MM.1S (cell line): ENCODE measurements at regions not wholly inside any gene's neighbourhood (a gene's known extent, or its start where the extent isn't known, plus 50 kb on each side); places are given as distances from the start of the nearest gene placed in this dataset.

Experiments used
- EZH2 ChIP-seq: fragments of 300-600 bp; sonication (generic); optimal IDR thresholded peaks from 2 replicates; pipeline ENCODE3; 2017; ENCODE audit warnings: low read depth, mild to moderate bottlenecking, antibody characterized with exemption, low read length, mixed read lengths
- EZH2phosphoT487 ChIP-seq: fragments of 300-600 bp; sonication (generic); IDR thresholded peaks from 2 replicates; pipeline ENCODE4 v1.6.1; 2018; ENCODE audit warnings: antibody characterized with exemption, low read length
- TF ChIP-seq, protein P1 (sequence below): fragments of 300-600 bp; sonication (generic); IDR thresholded peaks from 2 replicates; pipeline ENCODE4 v1.5.1; 2016; ENCODE audit warnings: antibody characterized with exemption, low read length, mixed read lengths

DNA sequence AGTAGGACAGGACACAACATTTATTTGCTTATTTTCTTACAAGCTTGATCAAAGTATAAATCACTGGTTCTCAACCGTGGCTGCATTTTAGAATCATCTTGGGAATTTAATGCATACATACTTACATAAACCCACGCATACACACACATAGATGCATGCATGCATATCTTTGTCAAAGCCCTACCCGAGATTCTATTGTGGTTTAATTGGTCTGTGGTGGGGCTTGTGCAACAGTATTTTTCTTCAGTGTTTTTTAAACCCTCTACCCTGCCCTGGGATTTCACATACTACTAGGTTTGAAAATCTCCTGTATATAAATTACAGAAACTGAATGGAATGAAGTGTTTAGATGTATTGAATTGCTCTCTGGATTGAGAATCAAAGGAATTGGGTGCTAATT is 1166.2 kb downstream of the MAT2B start:
- TF ChIP-seq, protein P1, sequence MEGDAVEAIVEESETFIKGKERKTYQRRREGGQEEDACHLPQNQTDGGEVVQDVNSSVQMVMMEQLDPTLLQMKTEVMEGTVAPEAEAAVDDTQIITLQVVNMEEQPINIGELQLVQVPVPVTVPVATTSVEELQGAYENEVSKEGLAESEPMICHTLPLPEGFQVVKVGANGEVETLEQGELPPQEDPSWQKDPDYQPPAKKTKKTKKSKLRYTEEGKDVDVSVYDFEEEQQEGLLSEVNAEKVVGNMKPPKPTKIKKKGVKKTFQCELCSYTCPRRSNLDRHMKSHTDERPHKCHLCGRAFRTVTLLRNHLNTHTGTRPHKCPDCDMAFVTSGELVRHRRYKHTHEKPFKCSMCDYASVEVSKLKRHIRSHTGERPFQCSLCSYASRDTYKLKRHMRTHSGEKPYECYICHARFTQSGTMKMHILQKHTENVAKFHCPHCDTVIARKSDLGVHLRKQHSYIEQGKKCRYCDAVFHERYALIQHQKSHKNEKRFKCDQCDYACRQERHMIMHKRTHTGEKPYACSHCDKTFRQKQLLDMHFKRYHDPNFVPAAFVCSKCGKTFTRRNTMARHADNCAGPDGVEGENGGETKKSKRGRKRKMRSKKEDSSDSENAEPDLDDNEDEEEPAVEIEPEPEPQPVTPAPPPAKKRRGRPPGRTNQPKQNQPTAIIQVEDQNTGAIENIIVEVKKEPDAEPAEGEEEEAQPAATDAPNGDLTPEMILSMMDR, result no peak
- no peak for TF ChIP-seq EZH2phosphoT487
- no peak for TF ChIP-seq EZH2
